ENCODE measurements at regions not wholly inside any gene's neighbourhood (a gene's known extent, or its start where the extent isn't known, plus 50 kb on each side); places are given as distances from the start of the nearest gene placed in this dataset.

DNA sequence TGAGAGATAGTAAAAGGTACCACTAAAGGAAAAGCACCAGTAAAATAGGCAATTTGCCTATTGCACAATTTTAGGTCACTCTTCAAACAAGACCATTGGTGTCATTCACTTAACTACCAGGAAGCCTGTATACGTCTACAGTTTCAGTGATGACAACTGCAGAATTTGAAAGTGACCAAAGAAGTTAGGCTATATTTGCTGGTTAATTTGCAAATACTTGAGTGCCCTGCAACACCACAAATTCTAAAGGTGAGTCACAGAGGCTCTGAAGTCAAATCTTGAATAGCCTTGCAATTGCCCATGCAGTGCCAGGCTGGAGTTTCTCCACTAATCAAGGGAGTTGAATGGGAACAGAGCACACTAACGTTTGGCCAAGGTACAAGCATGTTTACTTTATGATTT, 128.7 kb upstream of the CCDC68 start:
- Histone ChIP-seq H3K4me1 (ENCODE audit: control insufficient read depth, extremely low read depth, insufficient read depth, low read length) (no peaks in the 10 kb centered on the region), H3K79me2 (ENCODE audit: control insufficient read depth, insufficient read depth, low read length) (no peaks in the 10 kb centered on the region), H3K27ac (ENCODE audit: control insufficient read depth, insufficient read depth, low read length) (no peak overlapping the region), H3K9me1 (ENCODE audit: control insufficient read depth, extremely low read depth, insufficient read depth, low read length) (no peaks in the 10 kb centered on the region), H3K4me2 (ENCODE audit: control insufficient read depth, extremely low read depth, insufficient read depth, low read depth, low read length) (no peak overlapping the region), H3K27me3 (ENCODE audit: control insufficient read depth, extremely low read depth, insufficient read depth, low read length) (peaks cover 3% of the 10 kb centered on the region), H3K36me3 (ENCODE audit: control insufficient read depth in 2 of 2, extremely low read depth in 1 of 2, insufficient read depth in 2 of 2, low read length in 2 of 2) (no peaks in the 10 kb centered on the region), H3K9ac (ENCODE audit: control insufficient read depth, extremely low read depth, insufficient read depth, low read length) (no peak overlapping the region), H3K4me3 (ENCODE audit: control insufficient read depth in 2 of 3, extremely low read depth in 1 of 3, insufficient read depth in 2 of 3, low read depth in 1 of 3, low read length in 3 of 3) (no peak overlapping the region), H4K20me1 (ENCODE audit: control insufficient read depth, extremely low read depth, insufficient read depth, low read length) (no peaks in the 10 kb centered on the region), H2AFZ (ENCODE audit: control insufficient read depth, low read length) (no peak overlapping the region), H3K9me3 (ENCODE audit: control insufficient read depth, low read depth, low read length) (no peaks in the 10 kb centered on the region)
- dilution Hi-C loops (cut with MboI; ENCODE audit: extremely low pct_ligation_motif_present, low sequenced_read_pairs): no loop called here
- no peak for DNase-seq (ENCODE audit: low read depth, low spot score)
- FAIRE-seq: no peak
- TF ChIP-seq, protein P1, sequence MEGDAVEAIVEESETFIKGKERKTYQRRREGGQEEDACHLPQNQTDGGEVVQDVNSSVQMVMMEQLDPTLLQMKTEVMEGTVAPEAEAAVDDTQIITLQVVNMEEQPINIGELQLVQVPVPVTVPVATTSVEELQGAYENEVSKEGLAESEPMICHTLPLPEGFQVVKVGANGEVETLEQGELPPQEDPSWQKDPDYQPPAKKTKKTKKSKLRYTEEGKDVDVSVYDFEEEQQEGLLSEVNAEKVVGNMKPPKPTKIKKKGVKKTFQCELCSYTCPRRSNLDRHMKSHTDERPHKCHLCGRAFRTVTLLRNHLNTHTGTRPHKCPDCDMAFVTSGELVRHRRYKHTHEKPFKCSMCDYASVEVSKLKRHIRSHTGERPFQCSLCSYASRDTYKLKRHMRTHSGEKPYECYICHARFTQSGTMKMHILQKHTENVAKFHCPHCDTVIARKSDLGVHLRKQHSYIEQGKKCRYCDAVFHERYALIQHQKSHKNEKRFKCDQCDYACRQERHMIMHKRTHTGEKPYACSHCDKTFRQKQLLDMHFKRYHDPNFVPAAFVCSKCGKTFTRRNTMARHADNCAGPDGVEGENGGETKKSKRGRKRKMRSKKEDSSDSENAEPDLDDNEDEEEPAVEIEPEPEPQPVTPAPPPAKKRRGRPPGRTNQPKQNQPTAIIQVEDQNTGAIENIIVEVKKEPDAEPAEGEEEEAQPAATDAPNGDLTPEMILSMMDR (optimal IDR thresholded peaks at IDR 0.05 in 1 of 3, IDR thresholded peaks at IDR 0.05 in 1 of 3, conservative IDR thresholded peaks at IDR 0.05 in 1 of 3; ENCODE audit: extremely low read depth in 1 of 3, insufficient read depth in 2 of 3, low read length in 3 of 3): no peak
- TF ChIP-seq EZH2 (IDR thresholded peaks at IDR 0.05; ENCODE audit: low read length): no peak

DNA sequence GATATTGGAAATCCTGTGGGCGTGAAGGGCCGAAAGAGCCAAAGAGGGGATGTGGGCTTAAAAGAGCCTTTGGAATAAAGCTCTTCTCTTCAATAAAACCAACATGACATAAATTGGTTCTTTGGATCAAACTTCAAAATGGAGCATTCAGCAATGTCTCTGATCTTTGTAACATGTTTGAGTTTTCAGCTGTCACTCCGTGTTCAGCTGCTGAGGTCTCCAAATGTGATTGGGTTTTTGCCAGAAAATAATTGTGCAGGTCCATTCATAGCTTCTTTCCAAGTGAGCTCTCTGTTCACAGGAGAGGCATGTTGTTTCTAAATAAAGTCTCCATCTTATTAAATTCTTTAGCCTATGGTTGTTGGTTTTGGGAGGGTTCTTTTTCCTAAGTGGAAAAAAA, 127.6 kb upstream of the CCDC68 start:
- Histone ChIP-seq H3K27me3 (ENCODE audit: control insufficient read depth, extremely low read depth, insufficient read depth, low read length) (peaks cover 3% of the 10 kb centered on the region), H3K9me3 (ENCODE audit: control insufficient read depth, low read depth, low read length) (no peaks in the 10 kb centered on the region), H3K79me2 (ENCODE audit: control insufficient read depth, insufficient read depth, low read length) (no peaks in the 10 kb centered on the region), H3K36me3 (ENCODE audit: control insufficient read depth in 2 of 2, extremely low read depth in 1 of 2, insufficient read depth in 2 of 2, low read length in 2 of 2) (no peaks in the 10 kb centered on the region), H3K4me3 (ENCODE audit: control insufficient read depth in 2 of 3, extremely low read depth in 1 of 3, insufficient read depth in 2 of 3, low read depth in 1 of 3, low read length in 3 of 3) (no peak overlapping the region), H3K27ac (ENCODE audit: control insufficient read depth, insufficient read depth, low read length) (no peak overlapping the region), H3K9me1 (ENCODE audit: control insufficient read depth, extremely low read depth, insufficient read depth, low read length) (no peaks in the 10 kb centered on the region), H2AFZ (ENCODE audit: control insufficient read depth, low read length) (no peak overlapping the region), H3K4me2 (ENCODE audit: control insufficient read depth, extremely low read depth, insufficient read depth, low read depth, low read length) (no peak overlapping the region), H3K4me1 (ENCODE audit: control insufficient read depth, extremely low read depth, insufficient read depth, low read length) (no peaks in the 10 kb centered on the region), H4K20me1 (ENCODE audit: control insufficient read depth, extremely low read depth, insufficient read depth, low read length) (no peaks in the 10 kb centered on the region), H3K9ac (ENCODE audit: control insufficient read depth, extremely low read depth, insufficient read depth, low read length) (no peak overlapping the region)
- dilution Hi-C loops (cut with MboI; ENCODE audit: extremely low pct_ligation_motif_present, low sequenced_read_pairs): no loop called here
- TF ChIP-seq EZH2 (IDR thresholded peaks at IDR 0.05; ENCODE audit: low read length): no peak
- TF ChIP-seq, protein P1 (optimal IDR thresholded peaks at IDR 0.05 in 1 of 3, IDR thresholded peaks at IDR 0.05 in 1 of 3, conservative IDR thresholded peaks at IDR 0.05 in 1 of 3; ENCODE audit: extremely low read depth in 1 of 3, insufficient read depth in 2 of 3, low read length in 3 of 3): no peak
- no peak for DNase-seq (ENCODE audit: low read depth, low spot score)
- no peak for FAIRE-seq
